H54 (cell line): ENCODE measurements at regions not wholly inside any gene's neighbourhood (a gene's known extent, or its start where the extent isn't known, plus 50 kb on each side); places are given as distances from the start of the nearest gene placed in this dataset.

ENCODE experiments used
- DNase-seq: peaks from one replicate; pipeline ENCODE4 v3.0.0; 2011; ENCODE audit warnings: low spot score, mixed read lengths; ENCODE audit not compliant: insufficient read length
- FAIRE-seq: peaks from 3 replicates; lab custom pipeline; 2011; peaks lifted over from hg19 to GRCh38; lab: Jason Lieb, UNC
- POLR2A ChIP-seq: IDR thresholded peaks from 2 replicates; pipeline ENCODE4 v1.6.1; 2011; ENCODE audit warnings: low read depth, mild to moderate bottlenecking, low read length

GRCh38 chr10:29881811-29882210 lies 177.6 kb downstream of the JCAD start:
- TF ChIP-seq POLR2A: no peak
- FAIRE-seq: no peak
- DNase-seq: no peak

DNA sequence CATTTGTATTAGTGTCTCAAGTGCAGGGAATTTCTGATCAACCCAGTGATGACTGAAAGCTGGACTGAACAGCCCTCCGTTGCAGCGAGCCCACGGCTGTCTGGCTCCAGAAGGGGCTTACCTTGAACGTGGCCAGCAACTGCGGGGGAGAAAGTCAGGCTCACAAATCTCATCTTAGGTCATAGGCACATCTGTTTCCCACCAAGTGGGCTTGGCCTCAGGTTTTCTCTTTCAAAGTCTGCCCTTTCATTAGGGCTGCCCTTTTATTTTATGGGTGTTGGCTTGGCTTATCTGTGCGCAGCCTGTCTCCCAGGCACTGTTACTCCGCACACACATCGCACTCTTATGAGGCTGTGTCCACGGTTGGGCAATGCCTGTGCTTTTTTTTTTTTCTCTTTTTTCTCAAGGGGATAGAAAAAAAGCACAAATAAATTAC lies 178.0 kb downstream of the JCAD start:
- FAIRE-seq (no peak), DNase-seq (no peak)
- TF ChIP-seq POLR2A: no peak

GRCh38 chr10:29880856-29881255 lies 178.5 kb downstream of the JCAD start:
- DNase-seq (no peak), FAIRE-seq (no peak)
- no peak for TF ChIP-seq POLR2A

DNA sequence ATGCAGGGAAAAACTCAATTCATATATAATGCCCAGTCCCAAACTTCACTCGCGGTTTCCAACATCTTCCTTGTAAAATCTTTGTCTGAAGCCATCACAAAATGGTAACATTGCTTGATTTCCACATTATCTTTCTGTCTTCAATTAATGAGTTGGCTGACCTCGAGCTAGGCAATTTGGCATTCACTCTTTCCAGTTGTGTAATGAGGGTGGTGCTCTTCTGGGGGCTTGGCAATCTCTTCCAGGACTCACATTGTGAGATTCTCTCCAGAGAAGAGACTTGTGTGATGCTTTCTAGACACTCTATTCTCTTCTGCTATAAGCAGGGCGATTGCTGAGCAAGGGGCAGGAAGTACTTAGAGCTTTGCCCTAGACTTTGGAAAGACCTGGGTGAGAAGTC lies 179.5 kb downstream of the JCAD start:
- no peak for TF ChIP-seq POLR2A
- FAIRE-seq (no peak), DNase-seq (no peak)

- TF ChIP-seq POLR2A: no peak
- FAIRE-seq (no peak), DNase-seq (no peak)
Observed at GRCh38 chr10:29878492-29878891, 180.9 kb downstream of the JCAD start.

GRCh38 chr10:29877793-29878491 lies 181.4 kb downstream of the JCAD start:
- DNase-seq (no peak), FAIRE-seq (no peak)
- no peak for TF ChIP-seq POLR2A

GRCh38 chr10:29876008-29876555 lies 183.3 kb downstream of the JCAD start:
- no peak for TF ChIP-seq POLR2A
- FAIRE-seq: no peak
- DNase-seq: no peak

- no peak for TF ChIP-seq POLR2A
- no peak for FAIRE-seq
- no peak for DNase-seq
Observed at GRCh38 chr10:29874606-29875269, 184.6 kb downstream of the JCAD start.

DNA sequence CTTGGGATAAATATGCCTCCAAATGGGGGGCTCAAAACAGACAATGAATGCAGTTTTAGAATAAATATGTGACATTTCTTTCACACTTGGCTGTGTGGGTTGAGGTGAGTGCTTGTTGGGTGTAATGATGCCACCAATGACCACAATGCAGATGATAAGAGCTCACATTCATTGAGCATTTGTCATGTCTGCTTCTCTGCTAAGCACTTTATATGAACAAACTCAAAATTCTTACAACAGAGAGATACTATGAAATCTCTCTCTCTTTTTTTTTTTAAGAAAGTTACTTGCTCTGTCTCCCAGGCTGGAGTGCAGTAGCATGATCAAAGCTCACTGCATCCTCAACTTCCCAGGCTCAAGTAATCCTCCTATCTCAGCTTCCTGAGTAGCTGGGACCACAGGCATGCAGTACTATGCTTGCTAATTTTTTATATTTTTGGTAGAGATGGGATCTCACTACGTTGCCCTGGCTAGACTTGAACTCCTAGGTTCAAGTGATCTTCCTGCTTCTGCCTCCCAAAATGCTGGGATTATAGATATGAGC lies 185.4 kb downstream of the JCAD start:
- no peak for TF ChIP-seq POLR2A
- FAIRE-seq (no peak), DNase-seq (no peak)

DNA sequence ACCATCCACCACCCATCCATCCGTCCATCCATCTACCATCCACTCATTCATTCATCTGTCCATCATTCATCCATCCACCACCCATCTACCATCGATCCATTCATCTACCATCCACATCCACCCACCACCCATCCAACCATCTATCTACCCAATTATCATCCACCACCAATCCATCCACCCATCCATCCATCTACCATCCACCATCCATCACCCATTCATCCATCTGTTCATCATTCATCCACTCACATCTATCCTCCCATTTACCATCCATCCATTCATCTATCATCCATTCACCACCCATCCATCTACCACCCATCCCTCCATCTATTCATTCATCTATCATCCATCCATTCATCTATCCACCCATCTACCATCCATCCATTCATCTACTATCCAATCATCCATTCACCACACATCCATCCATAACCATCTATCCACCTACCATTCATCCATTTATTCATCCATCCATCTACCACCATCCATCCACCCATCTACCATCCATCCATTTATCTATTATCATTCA lies 188.8 kb downstream of the JCAD start:
- DNase-seq (no peak), FAIRE-seq (no peak)
- no peak for TF ChIP-seq POLR2A

DNA sequence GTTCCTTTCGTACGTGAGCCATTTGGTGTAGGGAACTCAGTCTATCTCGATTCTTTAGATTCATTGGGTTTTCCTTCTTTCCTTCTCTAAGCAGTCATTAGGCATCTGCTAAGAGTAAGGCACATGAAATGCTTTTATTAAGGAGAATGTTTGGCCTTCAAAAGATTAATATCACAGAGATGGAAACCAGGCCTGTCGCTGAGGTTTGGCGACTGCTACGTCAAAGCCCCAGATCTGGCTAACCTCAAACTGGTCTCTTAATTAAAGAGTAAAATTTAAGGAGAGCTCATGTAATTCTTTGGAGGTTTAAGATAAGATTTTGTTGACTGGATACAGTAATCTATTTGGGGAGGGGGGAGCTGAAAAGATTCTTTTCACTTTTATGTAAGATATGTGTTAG lies 189.8 kb downstream of the JCAD start:
- FAIRE-seq (no peak), DNase-seq (no peak)
- no peak for TF ChIP-seq POLR2A

- no peak for TF ChIP-seq POLR2A
Observed at GRCh38 chr10:29866356-29866755, 193.0 kb downstream of the JCAD start.

DNA sequence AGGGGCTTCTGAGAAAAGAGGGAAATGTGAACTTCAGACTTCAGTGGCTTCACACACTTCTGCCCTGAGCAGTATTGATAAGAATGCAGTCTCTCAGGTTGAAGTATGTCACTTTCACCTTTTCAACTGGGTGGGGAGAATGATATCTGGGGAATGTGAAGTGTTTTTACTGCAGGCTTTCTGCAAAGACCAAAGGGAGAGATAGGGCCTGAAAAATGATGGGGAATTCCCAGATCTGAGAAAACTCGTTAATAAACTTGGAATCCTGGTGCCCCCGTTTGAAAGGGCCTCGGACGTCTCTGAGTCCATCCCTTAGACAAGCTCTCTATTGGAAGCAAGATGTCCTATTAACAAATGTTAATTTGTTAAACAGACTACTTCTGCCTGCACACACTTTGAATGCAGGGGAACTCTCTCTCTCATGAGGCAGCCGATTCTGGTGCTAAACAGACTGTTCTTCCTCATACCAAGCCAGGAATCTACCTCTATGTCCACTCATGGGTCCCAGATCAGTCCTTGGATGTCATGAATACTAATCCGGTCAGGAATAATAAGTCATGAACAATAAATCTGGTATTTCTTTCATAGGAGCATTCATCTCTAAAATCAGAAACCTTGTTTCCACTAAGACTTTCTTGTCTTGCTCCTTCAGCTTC lies 193.6 kb downstream of the JCAD start:
- no peak for DNase-seq
- no peak for TF ChIP-seq POLR2A
- FAIRE-seq: no peak

More at GRCh38 chr10:29866356-29866755, 193.0 kb downstream of the JCAD start:
- DNase-seq: no peak
- FAIRE-seq: no peak
